ENCODE measurements at regions not wholly inside any gene's neighbourhood (a gene's known extent, or its start where the extent isn't known, plus 50 kb on each side); places are given as distances from the start of the nearest gene placed in this dataset.

DNA sequence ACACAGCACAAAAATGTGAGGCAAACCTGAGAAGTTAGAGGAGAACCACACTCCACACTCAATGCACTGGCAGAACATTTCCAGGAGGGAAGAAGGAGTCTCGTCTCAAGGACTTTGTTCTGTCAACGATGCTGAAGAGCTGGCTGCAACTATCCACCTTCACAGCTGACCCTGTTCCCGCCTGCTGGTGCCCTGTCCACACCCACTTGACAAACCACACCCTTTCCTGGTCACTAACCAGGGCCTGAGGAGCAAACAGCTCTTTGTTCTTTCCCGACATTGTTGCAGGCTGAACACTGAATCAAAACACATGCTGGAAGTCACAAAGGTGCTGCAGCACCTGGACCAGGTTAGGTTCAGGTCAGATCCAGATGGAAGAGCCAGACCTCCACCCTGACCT, 92.6 kb upstream of the ARRDC4 start:
- peaks cover 4% of the 10 kb centered on the region for H3K9me3 Mint-ChIP-seq (ENCODE audit: low read depth, unreplicated experiment)
- H3K27me3 Mint-ChIP-seq (ENCODE audit: unreplicated experiment), result no peaks in the 10 kb centered on the region
- DNase-seq, result no peak
- CTCF ChIA-PET, result no interaction called here
- H3K27ac Mint-ChIP-seq (ENCODE audit: unreplicated experiment), result no peak overlapping the region
- no peak overlapping the region for H3K4me3 Mint-ChIP-seq (ENCODE audit: low read depth, unreplicated experiment)
- no peaks in the 10 kb centered on the region for H3K36me3 Mint-ChIP-seq (ENCODE audit: insufficient read depth, unreplicated experiment)
- TF ChIP-seq, protein P1, sequence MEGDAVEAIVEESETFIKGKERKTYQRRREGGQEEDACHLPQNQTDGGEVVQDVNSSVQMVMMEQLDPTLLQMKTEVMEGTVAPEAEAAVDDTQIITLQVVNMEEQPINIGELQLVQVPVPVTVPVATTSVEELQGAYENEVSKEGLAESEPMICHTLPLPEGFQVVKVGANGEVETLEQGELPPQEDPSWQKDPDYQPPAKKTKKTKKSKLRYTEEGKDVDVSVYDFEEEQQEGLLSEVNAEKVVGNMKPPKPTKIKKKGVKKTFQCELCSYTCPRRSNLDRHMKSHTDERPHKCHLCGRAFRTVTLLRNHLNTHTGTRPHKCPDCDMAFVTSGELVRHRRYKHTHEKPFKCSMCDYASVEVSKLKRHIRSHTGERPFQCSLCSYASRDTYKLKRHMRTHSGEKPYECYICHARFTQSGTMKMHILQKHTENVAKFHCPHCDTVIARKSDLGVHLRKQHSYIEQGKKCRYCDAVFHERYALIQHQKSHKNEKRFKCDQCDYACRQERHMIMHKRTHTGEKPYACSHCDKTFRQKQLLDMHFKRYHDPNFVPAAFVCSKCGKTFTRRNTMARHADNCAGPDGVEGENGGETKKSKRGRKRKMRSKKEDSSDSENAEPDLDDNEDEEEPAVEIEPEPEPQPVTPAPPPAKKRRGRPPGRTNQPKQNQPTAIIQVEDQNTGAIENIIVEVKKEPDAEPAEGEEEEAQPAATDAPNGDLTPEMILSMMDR (IDR thresholded peaks at IDR 0.05; ENCODE audit: unreplicated experiment), result no peak
- BruUV-seq (replicated peaks), result no TSS peak
- intact Hi-C loops (cut with micrococcal nuclease; ENCODE audit: unreplicated experiment), result no loop called here
- no peaks in the 10 kb centered on the region for H3K4me1 Mint-ChIP-seq (ENCODE audit: low read depth, unreplicated experiment)

GRCh38 chr15:97868981-97869380, 91.5 kb upstream of the ARRDC4 start:
- H3K27me3 Mint-ChIP-seq (ENCODE audit: unreplicated experiment), result no peaks in the 10 kb centered on the region
- no peak overlapping the region for H3K4me3 Mint-ChIP-seq (ENCODE audit: low read depth, unreplicated experiment)
- peaks cover 4% of the 10 kb centered on the region for H3K9me3 Mint-ChIP-seq (ENCODE audit: low read depth, unreplicated experiment)
- H3K4me1 Mint-ChIP-seq (ENCODE audit: low read depth, unreplicated experiment), result no peaks in the 10 kb centered on the region
- intact Hi-C loops (cut with micrococcal nuclease; ENCODE audit: unreplicated experiment), result no loop called here
- no TSS peak for BruUV-seq (replicated peaks)
- TF ChIP-seq, protein P1 (IDR thresholded peaks at IDR 0.05; ENCODE audit: unreplicated experiment), result no peak
- no peak for DNase-seq
- no peaks in the 10 kb centered on the region for H3K36me3 Mint-ChIP-seq (ENCODE audit: insufficient read depth, unreplicated experiment)
- CTCF ChIA-PET, result no interaction called here
- H3K27ac Mint-ChIP-seq (ENCODE audit: unreplicated experiment), result no peak overlapping the region

- Mint-ChIP-seq H3K9me3 (ENCODE audit: low read depth, unreplicated experiment) (peaks cover 4% of the 10 kb centered on the region), H3K27me3 (ENCODE audit: unreplicated experiment) (no peaks in the 10 kb centered on the region), H3K36me3 (ENCODE audit: insufficient read depth, unreplicated experiment) (peaks cover 9% of the 10 kb centered on the region), H3K4me1 (ENCODE audit: low read depth, unreplicated experiment) (peaks cover 8% of the 10 kb centered on the region), H3K4me3 (ENCODE audit: low read depth, unreplicated experiment) (no peak overlapping the region), H3K27ac (ENCODE audit: unreplicated experiment) (no peak overlapping the region)
- no TSS peak for BruUV-seq (replicated peaks)
- no peak for DNase-seq
- CTCF ChIA-PET, result no interaction called here
- TF ChIP-seq, protein P1 (IDR thresholded peaks at IDR 0.05; ENCODE audit: unreplicated experiment), result no peak
- intact Hi-C loops (cut with micrococcal nuclease; ENCODE audit: unreplicated experiment), result no loop called here
Measured at GRCh38 chr15:97870771-97871170, 89.7 kb upstream of the ARRDC4 start.

GRCh38 chr15:97874139-97874538, 86.4 kb upstream of the ARRDC4 start:
- Mint-ChIP-seq H3K4me1 (ENCODE audit: low read depth, unreplicated experiment) (peaks cover 8% of the 10 kb centered on the region), H3K4me3 (ENCODE audit: low read depth, unreplicated experiment) (no peak overlapping the region), H3K36me3 (ENCODE audit: insufficient read depth, unreplicated experiment) (peaks cover 11% of the 10 kb centered on the region), H3K27me3 (ENCODE audit: unreplicated experiment) (no peaks in the 10 kb centered on the region), H3K27ac (ENCODE audit: unreplicated experiment) (no peak overlapping the region), H3K9me3 (ENCODE audit: low read depth, unreplicated experiment) (peaks cover 4% of the 10 kb centered on the region)
- TF ChIP-seq, protein P1 (IDR thresholded peaks at IDR 0.05; ENCODE audit: unreplicated experiment), result no peak
- CTCF ChIA-PET, result no interaction called here
- no peak for DNase-seq
- intact Hi-C loops (cut with micrococcal nuclease; ENCODE audit: unreplicated experiment), result no loop called here
- BruUV-seq (replicated peaks), result no TSS peak

All from Calu3 (cell line).